Neuronal stem cell (in vitro differentiated cells): ENCODE measurements at regions not wholly inside any gene's neighbourhood (a gene's known extent, or its start where the extent isn't known, plus 50 kb on each side); places are given as distances from the start of the nearest gene placed in this dataset.

Experiments used
- DNase-seq: peaks from one replicate; pipeline ENCODE4 v3.0.0-alpha.2; 2013; ENCODE audit warnings: low spot score
- H2AFZ ChIP-seq: one replicate; pipeline ENCODE4 v1.6.1; 2013; ENCODE audit warnings: mild to moderate bottlenecking, low read length, inconsistent platforms
- H2AK5ac ChIP-seq: 2 replicates; pipeline ENCODE4 v1.6.1; 2013; ENCODE audit warnings: low read depth, mild to moderate bottlenecking, inconsistent platforms, low read length, moderate library complexity, mixed read lengths
- H2BK120ac ChIP-seq: 2 replicates; pipeline ENCODE4 v1.6.1; 2013; ENCODE audit warnings: low read depth, mild to moderate bottlenecking, inconsistent platforms, low read length, moderate library complexity, mixed read lengths
- H2BK12ac ChIP-seq: one replicate; pipeline ENCODE4 v1.6.1; 2013; ENCODE audit warnings: low read length, inconsistent platforms
- H2BK15ac ChIP-seq: 2 replicates; pipeline ENCODE4 v1.6.1; 2013; ENCODE audit warnings: mild to moderate bottlenecking, low read length, inconsistent platforms, mixed read lengths
- H2BK5ac ChIP-seq: one replicate; pipeline ENCODE4 v1.6.1; 2013; ENCODE audit warnings: inconsistent platforms, mild to moderate bottlenecking, low read length, moderate library complexity
- H3K14ac ChIP-seq: one replicate; pipeline ENCODE4 v1.6.1; 2013; ENCODE audit warnings: low read length, inconsistent platforms
- H3K18ac ChIP-seq: 2 replicates; pipeline ENCODE4 v1.6.1; 2013; ENCODE audit warnings: low read length, inconsistent platforms
- H3K23ac ChIP-seq: 2 replicates; pipeline ENCODE4 v1.6.1; 2013; ENCODE audit warnings: low read depth, mild to moderate bottlenecking, mixed read lengths, low read length, inconsistent platforms; ENCODE audit not compliant: poor library complexity
- H3K27ac ChIP-seq: replicated peaks from 3 replicates; pipeline ENCODE4 v1.5.1; 2013; ENCODE audit warnings: low read length, inconsistent platforms
- H3K27me3 ChIP-seq, 3 experiments: 2 replicates each; pipeline ENCODE4 v1.6.1; 2013; ENCODE audit warnings: low read length in 3 of 3, mild to moderate bottlenecking in 2 of 3, inconsistent platforms in 1 of 3, low read depth in 1 of 3, mixed read lengths in 1 of 3, moderate library complexity in 1 of 3; ENCODE audit not compliant: control insufficient read depth in 3 of 3, insufficient read depth in 3 of 3
- H3K36me3 ChIP-seq, 2 donors: replicated peaks in 1 of 2; 2 replicates each; pipeline ENCODE4 v1.6.1; 2013; ENCODE audit warnings: low read length in 2 of 2; ENCODE audit not compliant: control insufficient read depth in 2 of 2, insufficient read depth in 2 of 2
- H3K4ac ChIP-seq: 2 replicates; pipeline ENCODE4 v1.6.1; 2013; ENCODE audit warnings: inconsistent platforms, mild to moderate bottlenecking, low read length, moderate library complexity
- H3K4me1 ChIP-seq, 2 donors: 1 replicate in 1 of 2; 2 replicates in 1 of 2; pipeline ENCODE4 v1.6.1; 2013; ENCODE audit warnings: low read length in 2 of 2, low read depth in 1 of 2; ENCODE audit not compliant: control insufficient read depth in 2 of 2, insufficient read depth in 1 of 2
- H3K4me2 ChIP-seq: one replicate; pipeline ENCODE4 v1.6.1; 2013; ENCODE audit warnings: mild to moderate bottlenecking, low read length, inconsistent platforms; ENCODE audit not compliant: insufficient read depth, poor library complexity, severe bottlenecking
- H3K4me3 ChIP-seq, 2 donors: 2 replicates each; pipeline ENCODE4 v1.5.1; 2013; ENCODE audit warnings: low read length in 2 of 2, mild to moderate bottlenecking in 2 of 2, inconsistent platforms in 1 of 2, moderate library complexity in 1 of 2
- H3K79me1 ChIP-seq: one replicate; pipeline ENCODE4 v1.6.1; 2013; ENCODE audit warnings: low read depth, mild to moderate bottlenecking, inconsistent platforms, low read length, moderate library complexity
- H3K9ac ChIP-seq: one replicate; pipeline ENCODE4 v1.6.1; 2013; ENCODE audit warnings: mild to moderate bottlenecking, low read depth, low read length, inconsistent platforms; ENCODE audit not compliant: poor library complexity
- H3K9me3 ChIP-seq, 2 donors: replicated peaks in 1 of 2; 2 replicates each; pipeline versions ENCODE3 to v1.6.1; 2013; ENCODE audit warnings: low read length in 2 of 2, mild to moderate bottlenecking in 2 of 2, inconsistent platforms in 1 of 2, low read depth in 1 of 2, mixed read lengths in 1 of 2, moderate library complexity in 1 of 2; ENCODE audit not compliant: control insufficient read depth in 2 of 2, insufficient read depth in 1 of 2
- H4K8ac ChIP-seq: one replicate; pipeline ENCODE4 v1.6.1; 2013; ENCODE audit warnings: low read depth, mild to moderate bottlenecking, inconsistent platforms, low read length, moderate library complexity
- H4K91ac ChIP-seq: one replicate; pipeline ENCODE4 v1.6.1; 2013; ENCODE audit warnings: low read length, low read depth, mild to moderate bottlenecking, inconsistent platforms; ENCODE audit not compliant: poor library complexity
- WGBS, 2 donors: extraction: QIAGEN DNeasy Blood & Tissue Kit; methylation state at CpG; one replicate each; pipeline ENCODE4 v1.1.7; 2013; ENCODE audit warnings: missing lambda C conversion rate in 2 of 2, mixed read lengths in 1 of 2; ENCODE audit not compliant: insufficient read length in 2 of 2, insufficient replicate concordance in 1 of 2; ENCODE audit errors: extremely low coverage in 2 of 2; 5-methylcytosine and 5-hydroxymethylcytosine counted together

GRCh38 chr13:90787007-90787406 is 560.5 kb upstream of the MIR17HG start:
- no peak overlapping the region for H3K27ac ChIP-seq
- H3K27me3 ChIP-seq = no peaks in the 10 kb centered on the region
- no peak for DNase-seq
- H3K9me3 ChIP-seq = no peaks in the 10 kb centered on the region
- no peak overlapping the region for H3K14ac ChIP-seq
- H2BK12ac ChIP-seq = no peak overlapping the region
- no peaks in the 10 kb centered on the region for H3K4me1 ChIP-seq
- H3K23ac ChIP-seq = no peak overlapping the region
- H4K91ac ChIP-seq = no peak overlapping the region
- H2AK5ac ChIP-seq = no peak overlapping the region
- H3K4ac ChIP-seq = no peak overlapping the region
- H3K36me3 ChIP-seq = no peaks in the 10 kb centered on the region
- H2BK15ac ChIP-seq = no peak overlapping the region
- no peaks in the 10 kb centered on the region for H3K79me1 ChIP-seq
- H3K4me2 ChIP-seq = no peak overlapping the region
- no peak overlapping the region for H3K18ac ChIP-seq
- H2AFZ ChIP-seq = no peak overlapping the region
- no peak overlapping the region for H2BK5ac ChIP-seq
- H4K8ac ChIP-seq = no peak overlapping the region
- H2BK120ac ChIP-seq = no peak overlapping the region
- H3K4me3 ChIP-seq = no peak overlapping the region
- no peak overlapping the region for H3K9ac ChIP-seq

- Histone ChIP-seq H3K27ac (no peak overlapping the region), H2AFZ (no peak overlapping the region), H2AK5ac (no peak overlapping the region), H3K4me1 (no peaks in the 10 kb centered on the region), H2BK12ac (no peak overlapping the region), H3K9ac (no peak overlapping the region), H3K18ac (no peak overlapping the region), H3K27me3 (no peaks in the 10 kb centered on the region), H4K91ac (no peak overlapping the region), H3K9me3 (no peaks in the 10 kb centered on the region), H3K4ac (no peak overlapping the region), H2BK15ac (no peak overlapping the region), H3K14ac (no peak overlapping the region), H3K36me3 (no peaks in the 10 kb centered on the region), H3K79me1 (no peaks in the 10 kb centered on the region), H2BK120ac (no peak overlapping the region), H3K4me2 (no peak overlapping the region), H3K4me3 (no peak overlapping the region), H2BK5ac (no peak overlapping the region), H4K8ac (no peak overlapping the region), H3K23ac (no peak overlapping the region)
- WGBS, 2 donors = no CpG with 5 or more reads among the region's 1 CpG
- DNase-seq = no peak
Observed at GRCh38 chr13:90792335-90792734, 555.2 kb upstream of the MIR17HG start.

- Histone ChIP-seq H3K14ac (no peak overlapping the region), H3K4me1 (no peaks in the 10 kb centered on the region), H2AK5ac (no peak overlapping the region), H3K79me1 (no peaks in the 10 kb centered on the region), H2BK12ac (no peak overlapping the region), H4K8ac (no peak overlapping the region), H3K9me3 (no peaks in the 10 kb centered on the region), H2BK15ac (no peak overlapping the region), H3K18ac (no peak overlapping the region), H3K36me3 (no peaks in the 10 kb centered on the region), H3K27me3 (no peaks in the 10 kb centered on the region), H2BK5ac (no peak overlapping the region), H3K27ac (no peak overlapping the region), H3K4me2 (no peak overlapping the region), H2BK120ac (no peak overlapping the region), H2AFZ (no peak overlapping the region), H3K4me3 (no peak overlapping the region), H3K23ac (no peak overlapping the region), H3K9ac (no peak overlapping the region), H3K4ac (no peak overlapping the region), H4K91ac (no peak overlapping the region)
- DNase-seq = no peak
- WGBS, 2 donors = no CpG with 5 or more reads among the region's 3 CpGs
Observed at GRCh38 chr13:90793261-90793820, 554.1 kb upstream of the MIR17HG start.

GRCh38 chr13:90796474-90796873 is 551.0 kb upstream of the MIR17HG start:
- Histone ChIP-seq H4K91ac (no peak overlapping the region), H3K4me1 (no peaks in the 10 kb centered on the region), H2AFZ (no peak overlapping the region), H4K8ac (no peak overlapping the region), H3K27ac (no peak overlapping the region), H2BK5ac (no peak overlapping the region), H2BK15ac (no peak overlapping the region), H2BK120ac (no peak overlapping the region), H3K23ac (no peak overlapping the region), H2BK12ac (no peak overlapping the region), H3K9me3 (no peaks in the 10 kb centered on the region), H2AK5ac (no peak overlapping the region), H3K4me3 (no peak overlapping the region), H3K4me2 (no peak overlapping the region), H3K79me1 (no peaks in the 10 kb centered on the region), H3K36me3 (no peaks in the 10 kb centered on the region), H3K14ac (no peak overlapping the region), H3K27me3 (no peaks in the 10 kb centered on the region), H3K4ac (no peak overlapping the region), H3K9ac (no peak overlapping the region), H3K18ac (no peak overlapping the region)
- no peak for DNase-seq
- WGBS, 2 donors = no CpG with 5 or more reads among the region's 4 CpGs
